K562 (cell line): ENCODE measurements at regions not wholly inside any gene's neighbourhood (a gene's known extent, or its start where the extent isn't known, plus 50 kb on each side); places are given as distances from the start of the nearest gene placed in this dataset.

ENCODE experiments used
- MGA ChIP-seq: fragments of 450-650 bp; IDR thresholded peaks from 2 replicates; pipeline ENCODE4 v1.6.1; 2016; ENCODE audit warnings: mild to moderate bottlenecking, moderate library complexity
- MIER1 ChIP-seq: fragments of 450-650 bp; IDR thresholded peaks from 2 replicates; pipeline ENCODE4 v1.6.1; 2016; ENCODE audit warnings: antibody characterized with exemption, mild to moderate bottlenecking, low read depth
- OTX1 ChIP-seq: fragments of 450-650 bp; formaldehyde crosslinking; IDR thresholded peaks from 2 replicates; pipeline ENCODE4 v1.4.0; 2022; ENCODE audit warnings: mild to moderate bottlenecking
- ZFX ChIP-seq: sonication (generic); formaldehyde crosslinking; IDR thresholded peaks from 2 replicates; pipeline ENCODE4 v1.8.0; 2022; ENCODE audit warnings: mild to moderate bottlenecking, missing genetic modification reagents, moderate library complexity
- ZNF668 ChIP-seq: fragments of 250-450 bp; sonication (Bioruptor Pico); IDR thresholded peaks from 2 replicates; pipeline ENCODE4 v1.8.0; 2022; ENCODE audit warnings: mild to moderate bottlenecking, inconsistent platforms

- TF ChIP-seq MGA (no peak), ZFX (CRISPR knock-in tag) (no peak), MIER1 (no peak), OTX1 (CRISPR knock-in tag) (no peak), ZNF668 (CRISPR knock-in tag) (no peak)
Measured at GRCh38 chr4:42302348-42302747, 94.9 kb upstream of the SHISA3 start (continued).
